PC-3 (cell line): ENCODE measurements at regions not wholly inside any gene's neighbourhood (a gene's known extent, or its start where the extent isn't known, plus 50 kb on each side); places are given as distances from the start of the nearest gene placed in this dataset.
"Not testable (repeated sequence)": the region's sequence is repeated elsewhere in the genome, so short reads cannot be mapped to it uniquely, and the experiment has no call there.

Experiments
- ATAC-seq: fragments of 200-7000 bp; cut with Tn5 transposase; 2 replicates; pipeline ENCODE4 v1.9.1; 2020; ENCODE audit warnings: mild to moderate bottlenecking, moderate library complexity
- BruUV-seq: library from RNA; stranded (reverse); fragments of 400-500 nt; replicated peaks from 2 replicates; lab custom pipeline; 2021; lab: Mats Ljungman, UMichigan
- CTCF ChIA-PET: fragments of 300-600 bp; sonication (Branson Sonifier 250); formaldehyde crosslinking; loops from one replicate; lab custom pipeline; 2022; ENCODE audit warnings: antibody characterized with exemption; lab: Charles Lee
- POLR2A ChIA-PET: fragments of 300-600 bp; sonication (Branson Sonifier 250); formaldehyde crosslinking; loops from one replicate; lab custom pipeline; 2022; ENCODE audit warnings: antibody characterized with exemption; ENCODE audit not compliant: unreplicated experiment; lab: Charles Lee
- DNase-seq: peaks from one replicate; pipeline ENCODE4 v3.0.0-alpha.2; 2015
- H2AFZ ChIP-seq: fragments of 300-600 bp; sonication (generic); 2 replicates; pipeline ENCODE4 v1.6.0; 2016; ENCODE audit warnings: antibody characterized with exemption, low read length
- H3F3A ChIP-seq: fragments of 300-600 bp; sonication (generic); one replicate; pipeline ENCODE4 v1.6.0; 2017; ENCODE audit warnings: antibody characterized with exemption, low read length, control low read depth, mild to moderate bottlenecking; ENCODE audit not compliant: unreplicated experiment
- H3K27ac ChIP-seq: fragments of 300-600 bp; sonication (generic); 2 replicates; pipeline ENCODE4 v1.5.1; 2016; ENCODE audit warnings: mild to moderate bottlenecking, low read length
- H3K27me3 ChIP-seq: fragments of 300-600 bp; sonication (generic); 2 replicates; pipeline ENCODE4 v1.6.1; 2016; ENCODE audit warnings: low read length, mixed read lengths
- H3K36me3 ChIP-seq: fragments of 300-600 bp; sonication (generic); 2 replicates; pipeline ENCODE4 v1.6.1; 2016; ENCODE audit warnings: low read depth, mixed run types, low read length, mixed read lengths
- H3K4me1 ChIP-seq: fragments of 300-600 bp; sonication (generic); 2 replicates; pipeline ENCODE4 v1.5.1; 2016; ENCODE audit warnings: low read length; ENCODE audit not compliant: insufficient read depth
- H3K4me2 ChIP-seq: fragments of 300-600 bp; sonication (generic); 2 replicates; pipeline ENCODE4 v1.6.0; 2016; ENCODE audit warnings: low read length
- H3K4me3 ChIP-seq: fragments of 300-600 bp; sonication (generic); 2 replicates; pipeline ENCODE4 v1.5.1; 2016; ENCODE audit warnings: mild to moderate bottlenecking, low read length, mixed read lengths
- H3K79me2 ChIP-seq: fragments of 300-600 bp; sonication (generic); 2 replicates; pipeline ENCODE4 v1.6.1; 2017; ENCODE audit warnings: low read length, mixed read lengths
- H3K9ac ChIP-seq: fragments of 300-600 bp; sonication (generic); 2 replicates; pipeline ENCODE4 v1.6.0; 2016; ENCODE audit warnings: mild to moderate bottlenecking, low read length
- H3K9me2 ChIP-seq: fragments of 300-600 bp; sonication (generic); replicated peaks from 2 replicates; pipeline ENCODE4 v1.6.1; 2016; ENCODE audit warnings: mixed run types, low read length, mixed read lengths
- H3K9me3 ChIP-seq: fragments of 300-600 bp; sonication (generic); 2 replicates; pipeline ENCODE4 v1.6.1; 2016; ENCODE audit warnings: low read length, mixed read lengths
- H4K20me1 ChIP-seq: fragments of 300-600 bp; sonication (generic); 2 replicates; pipeline ENCODE4 v1.6.1; 2016; ENCODE audit warnings: low read length, mixed read lengths
- CTCF ChIP-seq: fragments of 300-600 bp; sonication (generic); conservative IDR thresholded peaks from 2 replicates; pipeline ENCODE4 v1.5.1; 2017; ENCODE audit warnings: antibody characterized with exemption, low read depth, mild to moderate bottlenecking, low read length
- EZH2 ChIP-seq: fragments of 300-600 bp; sonication (generic); IDR thresholded peaks from one replicate; pipeline ENCODE4 v1.6.1; 2017; ENCODE audit warnings: antibody characterized with exemption, mild to moderate bottlenecking, low read length; ENCODE audit not compliant: unreplicated experiment
- EZH2phosphoT487 ChIP-seq: fragments of 300-600 bp; sonication (generic); IDR thresholded peaks from 2 replicates; pipeline ENCODE4 v1.6.1; 2018; ENCODE audit warnings: mild to moderate bottlenecking, antibody characterized with exemption, low read length, borderline replicate concordance
- intact Hi-C: fragments of 100-400 bp; cut with micrococcal nuclease; formaldehyde crosslinking; loops from 2 replicates; pipeline ENCODE4 v1.9.0; 2023

- Histone ChIP-seq H3K4me2 (no peak overlapping the region), H3K4me1 (peaks cover 4% of the 10 kb centered on the region; the same call in 1 of the 2 replicates), H3K9me2 (no peaks in the 10 kb centered on the region), H3K79me2 (no peaks in the 10 kb centered on the region), H3K9ac (no peak overlapping the region), H4K20me1 (no peaks in the 10 kb centered on the region), H3K9me3 (0 out of 2 replicates have a peak, but pooled peaks cover 6% of the 10 kb centered on the region), H2AFZ (no peak overlapping the region), H3K36me3 (peaks cover 3% of the 10 kb centered on the region; the same call in 1 of the 2 replicates), H3K4me3 (no peak overlapping the region), H3F3A (no peaks in the 10 kb centered on the region), H3K27ac (no peak overlapping the region), H3K27me3 (no peaks in the 10 kb centered on the region)
- no peak for DNase-seq
- ATAC-seq = no peak
- POLR2A ChIA-PET = no interaction called here
- no TSS peak for BruUV-seq
- TF ChIP-seq EZH2 (no peak), CTCF (no peak), EZH2phosphoT487 (no peak)
- intact Hi-C loops = loop anchor here (5.0 to 10.0 kb wide), 2 partner anchors 114 to 492 kb away; no protein-coding TSS in a partner anchor
- CTCF ChIA-PET = interaction anchor here (0.6 to 2.8 kb wide), 2 partner anchors 27 to 33 kb away, joined by 3 to 13 read pairs; no protein-coding TSS in a partner anchor
These were observed 72.4 kb upstream of the VSTM5 start for GRCh38 chr11:93922830-93923229.

- intact Hi-C loops = loop anchor here (10.0 kb wide), 1 partner anchor 489 kb away; no protein-coding TSS in a partner anchor
- H3K9me2 ChIP-seq, H3F3A ChIP-seq, H2AFZ ChIP-seq, BruUV-seq, ATAC-seq, H4K20me1 ChIP-seq, POLR2A ChIA-PET, CTCF ChIA-PET, H3K4me2 ChIP-seq, H3K4me3 ChIP-seq, H3K9me3 ChIP-seq, H3K36me3 ChIP-seq, H3K9ac ChIP-seq, H3K27me3 ChIP-seq, H3K79me2 ChIP-seq, DNase-seq, H3K27ac ChIP-seq: not testable (repeated sequence)
- H3K4me1 ChIP-seq = peaks cover 19% of the 10 kb centered on the region
These were observed 75.7 kb upstream of the VSTM5 start for GRCh38 chr11:93926099-93926498.

GRCh38 chr11:93929407-93929806 is 79.0 kb upstream of the VSTM5 start:
- Histone ChIP-seq H3K9me2 (no peaks in the 10 kb centered on the region), H3K36me3 (peaks cover 5% of the 10 kb centered on the region; the same call in 1 of the 2 replicates), H3F3A (no peaks in the 10 kb centered on the region), H3K79me2 (no peaks in the 10 kb centered on the region), H3K4me1 (peaks cover 15% of the 10 kb centered on the region), H3K9ac (peak overlapping the region; percentile 59), H3K4me2 (peak overlapping the region; percentile 30), H2AFZ (no peak overlapping the region), H3K4me3 (no peak overlapping the region), H3K27ac (peak overlapping the region; percentile 90), H3K9me3 (0 out of 2 replicates have a peak, but pooled peaks cover 9% of the 10 kb centered on the region), H3K27me3 (no peaks in the 10 kb centered on the region), H4K20me1 (no peaks in the 10 kb centered on the region)
- no peak for TF ChIP-seq CTCF
- no peak for TF ChIP-seq EZH2phosphoT487
- TF ChIP-seq EZH2 = no peak
- ChIA-PET POLR2A (no interaction called here), CTCF (no interaction called here)
- peak; percentile 90 for DNase-seq
- BruUV-seq = no TSS peak
- peak; percentile 92 for ATAC-seq
- intact Hi-C loops = loop anchor here (1.0 to 10.0 kb wide), 4 partner anchors 10 to 485 kb away; no protein-coding TSS in a partner anchor
